ENCODE measurements at regions not wholly inside any gene's neighbourhood (a gene's known extent, or its start where the extent isn't known, plus 50 kb on each side); places are given as distances from the start of the nearest gene placed in this dataset.

DNA sequence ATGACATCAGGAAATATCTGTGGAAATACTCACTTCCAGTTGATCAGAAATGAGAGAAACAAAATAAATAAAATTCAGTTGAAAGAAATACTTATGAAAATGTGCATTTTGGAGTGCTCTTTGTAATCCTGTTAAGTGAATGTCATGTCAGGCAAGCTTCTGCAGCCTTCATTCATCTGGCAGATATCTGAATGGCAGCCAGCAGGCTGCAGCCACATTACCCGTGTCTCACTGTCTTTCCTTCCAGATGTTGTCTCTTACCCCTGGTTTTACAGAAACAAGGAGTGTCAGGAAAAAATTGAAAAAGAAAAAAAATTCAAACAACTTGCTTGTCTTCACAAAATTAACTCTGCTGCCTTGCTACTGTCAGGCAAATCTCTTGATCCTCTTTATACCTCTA, 445.0 kb upstream of the RIOK2 start:
- in situ Hi-C loops (cut with MboI; ENCODE audit: low sequenced_read_pairs in 4 of 4) (no loop called here), intact Hi-C loops (cut with DNase I; ENCODE audit: low total_unique reads) (no loop called here)
- no peak overlapping the region for H3K27ac ChIP-seq
- no peak overlapping the region for H3K4me3 ChIP-seq
- H3K4me1 ChIP-seq, result no peaks in the 10 kb centered on the region
- H3K27me3 ChIP-seq, result no peaks in the 10 kb centered on the region
- no peaks in the 10 kb centered on the region for H3K36me3 ChIP-seq
- TF ChIP-seq POLR2A (IDR thresholded peaks at IDR 0.05) (no peak), CTCF (IDR thresholded peaks at IDR 0.05 in 4 of 5, conservative IDR thresholded peaks at IDR 0.05 in 1 of 5) (no peak)
- no peak for ATAC-seq
- H3K9me3 ChIP-seq, result no peaks in the 10 kb centered on the region
- no peak for DNase-seq

DNA sequence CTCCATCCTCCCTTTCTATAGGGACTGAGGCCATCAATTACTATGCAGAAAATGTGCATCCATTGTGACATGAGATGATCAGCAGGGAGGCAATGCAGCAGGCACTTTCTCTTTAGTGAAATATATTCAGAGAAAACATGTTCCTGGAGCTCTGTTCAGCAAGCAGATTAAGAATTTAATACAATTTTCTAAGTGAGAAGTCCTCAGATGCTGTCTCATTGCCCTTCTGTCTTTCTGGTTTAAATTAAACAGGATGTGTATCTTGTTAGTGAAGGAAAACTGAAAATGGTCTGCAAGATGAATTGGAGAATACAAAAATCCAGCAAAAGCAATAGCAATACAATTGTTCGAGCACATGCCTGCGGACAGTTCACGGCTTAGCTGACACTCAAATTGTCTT, 445.8 kb upstream of the RIOK2 start:
- Histone ChIP-seq H3K9me3 (no peaks in the 10 kb centered on the region), H3K4me1 (no peaks in the 10 kb centered on the region), H3K27ac (no peak overlapping the region), H3K36me3 (no peaks in the 10 kb centered on the region), H3K27me3 (no peaks in the 10 kb centered on the region), H3K4me3 (no peak overlapping the region)
- DNase-seq, result no peak
- no peak for ATAC-seq
- intact Hi-C loops (cut with DNase I; ENCODE audit: low total_unique reads), result no loop called here
- in situ Hi-C loops (cut with MboI; ENCODE audit: low sequenced_read_pairs in 4 of 4), result no loop called here
- TF ChIP-seq CTCF (IDR thresholded peaks at IDR 0.05 in 4 of 5, conservative IDR thresholded peaks at IDR 0.05 in 1 of 5), result no peak
- no peak for TF ChIP-seq POLR2A (IDR thresholded peaks at IDR 0.05)

GRCh38 chr5:97629276-97629675, 446.2 kb upstream of the RIOK2 start:
- H3K27ac ChIP-seq, result no peak overlapping the region

DNA sequence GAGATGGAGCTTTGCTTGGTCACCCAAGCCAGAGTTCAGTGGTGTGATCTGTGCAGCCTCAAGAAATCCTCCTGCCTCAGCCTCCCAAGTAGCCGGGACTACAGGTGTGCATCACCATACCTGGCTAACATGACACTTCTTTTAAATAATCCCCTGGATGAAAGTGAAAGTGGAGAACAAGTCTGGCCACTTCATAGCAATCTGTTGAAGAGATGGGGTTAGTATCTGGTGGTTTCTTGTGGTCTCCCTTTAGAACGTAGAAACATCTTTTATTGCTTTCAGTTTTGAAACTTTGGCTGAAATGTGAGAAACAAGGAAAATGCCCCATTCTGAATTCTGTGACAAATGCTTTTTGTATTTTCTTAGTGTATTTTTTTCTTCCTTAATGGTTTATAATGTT, 452.5 kb upstream of the RIOK2 start:
- intact Hi-C loops (cut with DNase I; ENCODE audit: low total_unique reads), result no loop called here
- in situ Hi-C loops (cut with MboI; ENCODE audit: low sequenced_read_pairs in 4 of 4), result no loop called here
- no peak overlapping the region for H3K4me3 ChIP-seq
- H3K27me3 ChIP-seq, result no peaks in the 10 kb centered on the region
- no peak overlapping the region for H3K27ac ChIP-seq
- TF ChIP-seq POLR2A (IDR thresholded peaks at IDR 0.05) (no peak), CTCF (IDR thresholded peaks at IDR 0.05 in 4 of 5, conservative IDR thresholded peaks at IDR 0.05 in 1 of 5) (no peak)
- H3K4me1 ChIP-seq, result no peaks in the 10 kb centered on the region
- ATAC-seq (no peak), DNase-seq (no peak)
- H3K36me3 ChIP-seq, result no peaks in the 10 kb centered on the region
- no peaks in the 10 kb centered on the region for H3K9me3 ChIP-seq

More at GRCh38 chr5:97629276-97629675, 446.2 kb upstream of the RIOK2 start:
- peak in 1 of 2 donors; percentile 19 for DNase-seq
- no peak overlapping the region for H3K4me3 ChIP-seq
- no peaks in the 10 kb centered on the region for H3K4me1 ChIP-seq
- intact Hi-C loops (cut with DNase I; ENCODE audit: low total_unique reads) (no loop called here), in situ Hi-C loops (cut with MboI; ENCODE audit: low sequenced_read_pairs in 4 of 4) (no loop called here)
- H3K9me3 ChIP-seq, result no peaks in the 10 kb centered on the region
- peak in 1 of 2 donors; percentile 21 for ATAC-seq
- no peaks in the 10 kb centered on the region for H3K36me3 ChIP-seq
- no peak for TF ChIP-seq CTCF (IDR thresholded peaks at IDR 0.05 in 4 of 5, conservative IDR thresholded peaks at IDR 0.05 in 1 of 5)
- no peak for TF ChIP-seq POLR2A (IDR thresholded peaks at IDR 0.05)
- no peaks in the 10 kb centered on the region for H3K27me3 ChIP-seq

DNA sequence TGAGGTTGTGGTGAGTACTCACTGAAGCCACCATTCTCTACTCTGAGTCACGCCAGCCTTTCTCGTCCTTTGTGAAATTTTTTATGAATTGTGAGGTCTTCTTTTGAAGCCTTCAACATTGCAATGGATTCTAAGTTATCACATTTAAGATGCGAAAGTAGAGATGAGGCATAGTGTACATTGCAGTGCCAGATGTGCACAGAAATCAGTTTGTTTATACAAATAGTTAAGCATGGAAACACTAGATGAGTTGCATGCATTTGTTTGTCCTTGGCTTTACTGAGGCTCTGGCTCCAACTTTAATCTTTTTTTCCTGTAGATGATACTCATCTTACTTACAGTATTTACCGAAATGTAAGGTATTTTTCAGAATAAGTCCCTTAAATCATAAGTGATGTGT, 453.7 kb upstream of the RIOK2 start:
- Histone ChIP-seq H3K4me1 (no peaks in the 10 kb centered on the region), H3K4me3 (no peak overlapping the region), H3K36me3 (no peaks in the 10 kb centered on the region), H3K27ac (no peak overlapping the region), H3K27me3 (no peaks in the 10 kb centered on the region), H3K9me3 (no peaks in the 10 kb centered on the region)
- DNase-seq, result no peak
- no peak for ATAC-seq
- intact Hi-C loops (cut with DNase I; ENCODE audit: low total_unique reads) (no loop called here), in situ Hi-C loops (cut with MboI; ENCODE audit: low sequenced_read_pairs in 4 of 4) (no loop called here)
- TF ChIP-seq POLR2A (IDR thresholded peaks at IDR 0.05) (no peak), CTCF (IDR thresholded peaks at IDR 0.05 in 4 of 5, conservative IDR thresholded peaks at IDR 0.05 in 1 of 5) (no peak)

Measured in gastrocnemius medialis (tissue), 4 donors.